DMS53 treated with DMSO at 0.1 percent for 48 hours (cell line): ENCODE measurements at regions not wholly inside any gene's neighbourhood (a gene's known extent, or its start where the extent isn't known, plus 50 kb on each side); places are given as distances from the start of the nearest gene placed in this dataset.

Source experiments
- DNase-seq: peaks from one replicate; lab custom pipeline; 2025; ENCODE audit not compliant: unreplicated experiment; lab: John Stamatoyannopoulos, UW

DNA sequence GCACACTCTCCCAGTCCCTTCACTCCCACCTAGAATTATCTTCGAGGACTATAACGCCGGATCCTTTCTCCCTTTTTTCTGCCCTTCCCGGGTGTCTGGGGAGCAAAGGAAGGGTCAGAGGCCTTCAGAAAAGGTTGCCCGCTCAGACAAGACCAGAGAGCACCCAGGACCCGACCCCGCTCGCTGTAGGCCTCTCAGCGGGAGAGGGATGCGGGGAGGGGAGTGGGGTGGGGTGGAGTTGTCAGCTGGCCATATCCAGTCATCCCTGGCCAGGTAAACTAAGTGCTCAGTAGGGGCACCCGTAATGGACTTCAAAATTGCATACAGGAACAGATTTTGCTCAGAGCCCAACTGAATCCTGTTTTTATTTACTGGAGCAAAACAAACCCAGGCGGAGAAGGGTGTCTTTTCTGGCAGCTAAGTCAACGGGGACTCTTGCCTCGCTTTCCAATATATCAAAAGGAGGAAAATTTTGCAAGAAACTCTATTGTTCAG lies 65.0 kb downstream of the NOL4 start:
- no peak for DNase-seq

DNA sequence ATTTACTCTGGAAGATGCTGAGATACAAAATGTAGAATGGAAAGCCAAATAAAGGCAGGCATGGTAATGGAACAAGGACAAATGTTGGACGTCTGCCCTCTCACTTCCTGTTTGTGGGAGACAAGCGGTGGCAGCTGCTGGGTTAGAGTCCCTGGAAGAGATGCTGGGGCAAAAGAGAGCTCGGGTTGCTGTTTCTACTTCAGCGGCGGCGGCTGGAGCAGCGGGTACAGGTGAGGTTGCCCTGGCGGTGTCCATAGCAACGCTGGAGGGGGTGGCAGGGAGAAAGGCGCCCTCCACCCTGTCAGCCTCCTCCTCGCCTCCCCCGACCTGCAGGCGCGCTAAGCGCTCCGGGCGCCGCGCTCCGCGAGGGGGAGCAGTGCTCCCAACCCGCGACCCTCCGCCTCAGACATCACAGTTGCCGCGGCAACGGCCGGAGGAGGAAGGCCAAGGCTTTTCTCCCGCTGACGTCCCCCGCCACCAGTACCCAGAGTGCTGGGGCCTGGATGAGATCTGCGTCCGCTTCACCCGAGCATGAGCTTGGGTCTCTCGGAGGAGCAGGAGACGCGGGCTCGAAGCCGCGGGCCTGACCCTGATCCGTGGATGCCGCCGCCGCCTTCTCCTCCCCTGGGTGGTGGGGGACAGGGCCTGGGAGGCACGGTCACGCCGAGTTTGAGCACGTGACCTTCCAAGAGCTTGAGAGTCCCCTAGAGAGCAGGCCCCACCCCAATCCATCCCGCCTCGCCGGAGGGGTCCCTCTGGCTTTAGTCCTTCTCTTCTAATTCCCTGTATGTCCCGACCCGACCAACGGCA lies 65.6 kb downstream of the NOL4 start:
- DNase-seq, result peak; percentile 43

DNA sequence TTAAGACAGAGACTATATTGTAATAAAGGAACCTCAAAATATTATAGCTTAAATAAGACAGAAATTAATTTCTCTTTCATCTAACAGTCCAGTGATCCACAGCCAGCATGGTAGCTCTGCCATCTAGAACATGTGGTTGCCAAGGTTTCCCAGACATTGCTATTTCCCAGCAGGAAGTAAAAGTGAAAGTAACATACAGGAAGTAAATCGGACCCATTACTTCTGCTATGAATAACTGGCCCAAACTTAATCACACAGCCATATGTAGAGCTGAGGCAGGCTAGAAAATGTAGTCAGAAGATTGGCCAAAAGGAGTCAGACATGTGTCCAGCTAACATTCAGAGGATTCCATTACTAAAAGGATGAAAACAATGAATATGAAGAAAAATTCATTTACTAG lies 71.0 kb downstream of the NOL4 start:
- DNase-seq, result peak; percentile 86

DNA sequence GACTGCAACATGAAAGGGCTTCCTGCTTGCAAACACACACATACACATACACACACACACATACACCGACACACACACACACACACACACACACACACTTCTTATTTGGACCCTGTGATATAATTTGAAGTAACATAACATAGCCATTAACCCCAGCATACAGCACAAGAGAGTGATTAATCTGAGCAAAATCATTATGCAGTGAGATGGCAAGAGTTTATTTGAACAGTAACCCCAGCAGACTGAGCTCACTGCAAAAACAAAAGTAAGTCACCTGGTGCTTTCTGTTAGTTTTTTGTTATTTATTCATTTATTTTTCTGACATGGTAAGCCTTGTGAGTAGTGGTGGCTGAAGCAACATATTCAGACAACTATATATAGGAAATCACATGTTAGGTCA lies 93.7 kb downstream of the NOL4 start:
- no peak for DNase-seq

DNA sequence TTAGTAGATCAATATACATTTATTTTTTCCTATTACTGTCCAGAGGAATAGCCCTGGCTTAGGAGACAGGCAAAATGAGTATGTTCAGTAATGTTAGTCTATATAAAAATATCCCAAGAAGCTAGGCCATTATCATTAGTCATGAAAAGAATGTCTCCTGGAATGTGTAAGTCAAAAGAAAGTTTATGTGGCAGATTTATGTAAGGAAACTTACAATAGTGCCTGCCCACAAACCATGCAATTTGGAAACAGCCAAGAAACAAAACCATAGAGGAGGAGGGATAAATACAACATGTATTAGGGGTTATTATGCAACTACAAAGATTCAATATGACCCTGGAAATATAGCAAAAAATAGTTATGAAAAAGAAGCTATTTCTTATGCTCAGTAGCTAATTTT lies 96.3 kb downstream of the NOL4 start:
- no peak for DNase-seq

DNA sequence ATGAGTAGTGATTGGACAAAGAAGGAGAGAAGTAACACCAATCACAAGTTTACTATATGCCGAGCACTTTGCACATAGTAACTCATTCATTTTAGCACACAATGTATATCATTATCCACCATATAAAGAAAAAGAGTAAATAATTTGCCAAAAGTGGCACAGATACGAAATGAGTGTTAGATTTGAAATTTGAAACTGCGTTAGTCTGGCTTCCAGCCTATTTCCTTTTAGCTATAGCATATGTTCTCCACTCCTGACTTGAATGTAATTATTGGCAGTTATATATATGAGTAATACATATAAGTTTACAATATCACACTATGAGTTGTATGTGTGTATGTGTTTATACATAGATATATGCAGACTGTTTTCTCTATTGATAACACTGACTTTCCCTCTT lies 98.6 kb downstream of the NOL4 start:
- DNase-seq, result no peak

DNA sequence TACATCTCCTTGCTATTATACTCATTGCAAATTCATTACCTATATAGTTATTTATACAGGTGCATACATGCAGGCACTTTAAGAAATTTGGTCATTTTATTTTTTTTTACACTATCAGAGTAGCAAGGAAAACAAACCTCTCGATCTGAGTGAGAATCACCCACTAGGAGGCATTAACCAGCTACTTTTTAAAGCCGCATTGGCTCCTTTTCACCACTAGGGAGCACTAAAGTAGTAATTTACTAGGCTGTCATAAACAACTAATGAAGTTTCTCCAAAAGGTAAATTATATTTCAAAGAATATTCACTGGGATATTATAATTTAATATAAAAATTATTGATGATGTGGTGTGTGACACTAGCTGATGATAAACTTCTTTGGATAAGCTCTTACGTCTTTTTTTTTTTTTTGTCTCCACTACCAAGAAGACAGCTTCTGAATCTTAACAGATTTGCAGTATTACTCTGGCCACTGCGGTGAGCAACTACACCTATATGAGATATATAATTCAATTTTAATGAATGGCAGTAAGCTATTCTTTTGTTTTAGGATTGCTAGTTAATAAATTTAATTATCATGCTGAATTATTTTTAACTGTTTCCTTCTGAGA lies 101.9 kb downstream of the NOL4 start:
- peak; percentile 64 for DNase-seq

DNA sequence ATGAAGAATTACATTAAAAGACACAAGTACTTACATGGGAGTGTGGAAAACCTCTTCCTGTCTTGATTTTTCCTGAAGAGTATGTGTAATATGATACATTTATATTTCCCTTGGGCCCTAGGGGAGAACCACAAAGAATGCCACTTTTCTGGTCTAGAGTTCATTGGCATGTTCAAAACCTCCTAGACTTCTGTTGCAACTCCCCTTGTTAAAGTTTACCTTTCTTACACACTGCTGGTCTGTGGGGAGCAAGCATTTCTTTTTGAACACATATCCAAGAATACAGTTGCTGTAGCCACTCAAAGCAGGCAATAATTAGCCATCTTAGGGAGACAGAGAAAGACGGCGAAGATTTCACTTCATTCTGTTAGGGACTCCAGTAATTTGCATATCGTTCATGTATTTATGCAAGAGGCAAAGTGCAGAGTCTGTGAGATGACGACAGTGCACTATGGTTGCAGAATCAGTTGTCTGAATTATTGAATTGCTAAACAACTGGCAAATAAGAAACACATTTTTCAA lies 103.5 kb downstream of the NOL4 start:
- peak; percentile 20 for DNase-seq

DNA sequence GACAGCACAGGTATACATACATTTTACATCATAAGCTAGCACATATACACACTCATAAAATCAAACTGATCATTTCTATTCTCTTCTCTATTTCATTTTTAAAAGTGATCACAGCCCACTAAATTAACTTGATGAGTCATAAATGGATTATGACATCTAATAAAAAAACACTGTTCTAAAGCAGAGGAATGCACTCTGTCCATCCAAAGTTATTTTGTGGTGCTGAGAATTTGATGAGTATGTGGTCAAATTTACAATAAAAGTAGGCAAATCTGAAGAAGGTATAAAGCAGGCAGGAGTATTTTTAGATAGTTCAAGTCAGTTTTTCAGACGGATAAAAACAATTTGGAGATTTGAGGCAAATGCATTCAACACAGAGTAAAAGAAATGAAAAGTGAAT lies 104.4 kb downstream of the NOL4 start:
- DNase-seq, result no peak

DNA sequence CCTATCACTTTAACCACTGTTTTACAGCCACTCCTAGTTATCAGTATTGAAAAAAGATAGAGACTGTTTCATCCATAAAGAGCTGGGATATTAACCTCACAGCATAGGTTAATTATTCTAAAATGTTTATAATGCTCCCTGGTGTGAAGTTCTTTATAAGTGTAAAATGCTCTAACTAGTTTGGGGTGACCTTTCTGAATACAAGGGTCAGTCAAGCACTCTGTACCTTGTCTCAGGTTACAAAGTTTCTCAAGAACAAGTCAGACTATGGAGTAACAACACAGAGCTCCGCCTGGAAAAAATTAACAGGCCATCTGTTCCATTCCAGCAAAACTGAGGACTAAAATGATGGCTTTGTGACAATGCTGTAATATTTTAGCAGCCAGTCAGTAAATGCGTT lies 107.4 kb downstream of the NOL4 start:
- no peak for DNase-seq

DNA sequence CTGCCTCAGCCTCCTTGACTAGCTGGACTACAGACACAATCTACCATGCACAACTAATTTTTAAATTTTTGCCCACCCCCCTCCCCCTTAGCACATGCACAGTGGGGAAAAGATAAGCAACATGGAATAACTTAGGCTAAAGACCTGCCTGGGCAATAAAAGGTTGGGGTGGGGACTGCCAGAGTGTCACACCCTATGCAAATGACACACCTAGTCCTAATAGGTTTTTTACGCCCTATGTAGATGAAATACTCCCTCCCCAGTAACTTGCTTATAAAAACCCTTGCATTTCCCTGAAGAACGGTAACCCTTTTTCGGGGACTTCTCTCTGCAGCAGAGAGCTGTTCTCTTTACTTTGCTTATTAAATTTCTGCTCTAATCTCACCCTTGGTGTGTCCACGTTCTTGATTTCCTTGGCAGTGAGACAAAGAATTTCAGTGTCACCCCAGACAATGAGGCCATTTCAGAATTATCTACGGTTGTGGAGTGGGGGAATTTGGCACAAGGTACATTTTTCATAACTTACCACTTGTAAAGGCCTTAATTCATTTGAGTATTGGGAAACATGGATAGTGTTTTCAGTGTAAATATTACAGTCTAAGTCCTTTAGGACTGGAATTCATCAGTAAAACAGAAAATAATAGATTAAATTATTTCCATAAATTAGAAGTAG lies 109.2 kb downstream of the NOL4 start:
- no peak for DNase-seq

DNA sequence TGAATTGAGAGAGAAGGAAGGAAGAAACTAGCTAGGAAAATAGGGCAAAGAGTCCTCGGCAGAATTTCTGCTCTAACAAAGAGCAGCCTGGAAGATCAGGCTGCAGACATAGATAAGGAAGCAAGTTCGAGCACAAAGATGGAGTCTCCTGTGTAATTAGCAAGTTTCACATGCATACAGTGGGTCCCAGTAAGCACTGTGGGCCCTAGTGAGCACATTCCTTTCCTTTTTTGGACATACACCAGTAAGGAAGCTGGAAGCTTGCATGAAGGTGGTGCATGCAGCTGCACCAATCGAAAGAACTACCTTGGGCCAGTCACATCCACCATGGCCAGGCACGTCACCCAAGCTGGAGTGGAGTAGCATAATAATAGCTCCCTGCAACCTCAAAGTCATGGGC lies 109.7 kb downstream of the NOL4 start:
- no peak for DNase-seq

DNA sequence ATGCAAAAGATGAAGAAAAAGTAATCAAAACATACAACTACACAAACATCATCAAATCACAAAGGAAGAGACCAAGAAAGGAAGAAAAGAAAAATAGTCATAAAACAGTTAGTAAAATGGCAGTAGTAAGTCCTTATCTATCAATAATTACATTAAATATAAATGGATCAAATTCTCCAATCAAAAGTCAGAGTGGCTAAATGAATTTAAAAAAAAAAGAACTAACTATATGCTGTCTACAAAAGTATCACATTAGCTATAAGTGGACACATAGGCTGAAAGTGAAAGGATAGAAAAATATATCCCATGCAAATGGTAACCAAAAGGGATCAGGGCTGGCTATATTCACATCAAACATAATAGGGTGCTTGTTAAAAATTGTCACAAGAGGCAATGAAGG lies 116.5 kb downstream of the NOL4 start:
- no peak for DNase-seq

DNA sequence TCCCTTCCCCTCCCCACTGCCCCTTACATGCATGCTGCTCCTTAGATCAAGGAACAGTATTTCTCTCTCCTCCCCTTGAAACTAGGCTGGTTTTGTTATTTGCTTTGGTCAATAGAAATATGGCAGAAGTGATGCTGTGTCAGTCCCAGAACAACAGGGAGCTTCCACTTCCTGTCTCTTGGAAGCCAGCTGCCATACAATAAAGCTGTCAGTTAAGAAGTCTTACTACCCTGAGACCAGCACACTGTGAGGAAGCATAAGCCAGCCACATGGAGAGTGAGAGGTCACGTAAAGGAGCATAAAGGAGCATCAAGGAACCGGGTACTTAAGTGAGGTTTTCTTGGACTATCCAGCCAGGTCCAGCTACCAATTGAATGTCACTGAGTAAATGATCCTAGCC lies 126.6 kb downstream of the NOL4 start:
- DNase-seq, result no peak

DNA sequence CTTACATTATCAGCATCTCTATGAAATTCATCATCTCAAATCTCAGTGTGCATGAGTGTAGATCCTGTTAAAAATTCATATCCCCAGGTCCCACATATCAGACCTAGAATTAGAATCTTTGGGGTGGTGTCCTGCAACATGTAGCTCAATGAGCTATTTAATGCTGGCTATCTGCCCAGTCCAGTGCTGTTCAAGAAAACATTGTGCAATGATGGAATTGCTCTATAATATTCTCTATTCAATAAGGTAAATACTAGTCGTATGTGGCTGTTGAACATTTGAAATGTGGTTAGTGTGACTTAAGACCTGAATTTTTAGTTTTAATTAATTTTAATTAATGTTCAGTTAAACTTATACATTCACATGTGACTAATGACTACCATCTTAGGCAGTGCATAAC lies 127.4 kb downstream of the NOL4 start:
- no peak for DNase-seq

DNA sequence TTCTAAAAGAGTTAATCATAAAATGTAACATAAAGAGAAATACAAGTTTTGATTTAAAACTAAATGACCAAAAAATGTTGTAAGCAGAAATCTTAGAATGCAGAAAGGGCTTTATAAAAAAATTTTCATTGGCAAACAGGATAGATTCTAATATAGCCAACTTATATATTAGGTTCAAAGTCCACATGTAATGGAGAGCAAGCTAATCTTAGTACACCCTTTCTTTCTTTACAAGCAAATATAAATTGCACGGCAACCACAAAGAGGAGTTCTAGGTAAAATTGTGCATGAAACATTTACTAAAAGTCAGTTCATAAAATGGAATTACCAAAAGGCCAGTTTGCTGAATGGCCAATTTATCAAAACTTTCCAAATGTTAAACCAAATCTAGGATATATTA lies 130.6 kb downstream of the NOL4 start:
- no peak for DNase-seq

DNA sequence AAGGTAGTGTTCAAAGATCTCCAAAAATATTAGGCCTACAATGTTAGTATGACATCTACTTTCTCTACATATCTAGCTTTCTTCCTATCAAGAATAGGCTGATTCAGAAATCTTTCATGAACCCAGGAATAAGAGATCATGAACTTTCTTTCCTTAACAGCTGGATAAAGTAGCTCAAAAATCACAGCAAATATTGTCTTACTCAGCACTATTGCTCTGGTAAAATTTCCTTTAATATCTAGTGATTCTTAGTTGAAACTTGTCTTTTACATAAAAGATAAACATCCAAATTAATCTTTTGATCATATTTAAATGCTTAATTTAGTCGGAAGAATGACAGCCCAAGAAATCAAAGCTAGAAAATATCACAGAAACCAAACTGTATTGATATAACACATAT lies 131.9 kb downstream of the NOL4 start:
- DNase-seq, result no peak

DNA sequence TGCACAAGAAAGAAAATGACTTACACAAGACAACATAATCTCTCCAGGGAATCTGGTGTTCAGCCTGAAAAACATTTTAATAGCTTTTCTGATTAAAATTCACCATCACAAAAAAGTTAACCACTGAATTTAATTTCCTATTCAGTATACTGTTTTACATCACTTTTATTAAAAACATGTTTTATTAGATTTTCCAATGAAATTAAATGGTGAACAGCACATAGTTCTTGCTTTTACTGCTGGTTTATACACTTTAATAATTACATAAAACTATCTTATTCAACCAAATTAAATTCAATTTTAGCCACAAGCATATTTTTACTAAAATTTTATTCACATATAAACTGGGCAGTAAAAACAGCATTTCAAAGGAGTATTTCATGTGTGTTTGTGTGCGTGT lies 138.3 kb downstream of the NOL4 start:
- no peak for DNase-seq

DNA sequence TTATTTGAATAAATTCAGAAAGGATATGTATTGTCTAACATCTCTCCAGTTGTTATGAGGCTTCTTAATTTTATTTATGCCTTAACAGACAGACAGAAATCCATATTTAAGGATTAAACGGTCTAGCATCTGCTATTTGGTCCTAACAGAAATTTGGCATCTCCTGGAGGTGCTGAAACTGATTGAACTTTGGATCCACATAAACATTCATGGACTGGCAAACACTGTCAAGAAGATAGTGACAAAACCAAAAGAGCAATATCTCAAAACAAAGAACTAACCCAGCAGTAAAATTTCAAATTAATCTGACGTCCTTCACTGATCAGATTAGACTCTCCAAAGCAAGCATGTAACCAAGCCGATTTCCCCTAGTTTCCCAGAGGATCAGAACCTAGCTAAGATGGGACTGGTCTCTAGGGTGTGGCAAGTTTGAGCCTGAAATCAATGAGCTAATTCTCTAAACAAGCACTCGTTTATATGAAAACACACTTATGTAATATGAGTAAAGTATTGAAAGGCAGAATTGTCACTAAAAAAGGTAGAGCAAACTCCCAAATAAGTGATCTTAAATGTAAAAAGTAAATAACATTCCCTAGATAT lies 139.5 kb downstream of the NOL4 start:
- DNase-seq, result no peak

DNA sequence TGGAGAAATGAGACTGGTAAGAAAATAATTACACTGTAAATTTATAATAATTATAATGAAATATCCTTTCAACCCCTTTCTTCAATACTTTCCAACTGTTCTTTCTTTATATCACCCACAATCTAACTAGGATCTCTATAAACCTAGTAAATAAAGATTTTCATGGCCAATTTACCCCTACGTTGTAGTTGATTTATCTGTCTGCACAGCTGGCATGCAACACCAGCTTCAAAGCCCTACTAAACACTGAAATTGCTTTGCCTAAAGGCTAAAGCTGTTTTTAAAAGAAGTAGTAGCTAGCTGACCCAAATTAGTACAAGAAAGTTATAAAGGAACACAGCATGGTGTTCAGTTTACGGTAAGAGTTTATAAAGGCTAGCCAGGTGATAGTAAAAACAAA lies 140.1 kb downstream of the NOL4 start:
- DNase-seq, result no peak

DNA sequence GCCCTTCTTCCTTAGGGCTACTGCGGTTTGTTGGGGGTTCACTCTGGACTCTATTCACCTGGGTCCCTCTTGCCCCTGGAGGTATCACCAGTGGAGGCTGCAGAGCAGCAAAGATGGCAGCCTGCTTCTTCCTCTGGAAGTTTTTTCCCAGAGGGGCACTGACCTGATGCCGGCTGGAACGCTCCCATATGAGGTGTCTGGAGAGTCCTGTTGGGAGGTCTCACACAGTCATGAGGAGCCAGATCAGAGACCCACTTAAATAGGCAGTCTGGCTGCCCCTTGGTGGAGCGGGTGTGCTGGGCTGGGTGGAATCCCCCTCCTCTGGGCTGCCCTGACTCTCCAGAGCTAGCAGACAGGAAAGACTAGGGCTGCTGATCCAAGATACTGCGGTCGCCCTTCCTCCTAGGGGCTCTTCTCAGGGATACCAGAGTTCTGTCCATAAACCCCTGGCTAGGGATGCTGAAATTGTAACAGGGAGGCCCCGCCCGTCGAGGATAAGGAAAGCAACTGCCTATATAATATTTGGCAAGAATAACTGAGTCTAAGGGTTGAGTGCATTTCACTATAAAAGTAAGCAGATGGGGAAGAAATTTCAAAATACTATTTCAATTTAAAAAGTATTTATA lies 140.7 kb downstream of the NOL4 start:
- no peak for DNase-seq
